ENCODE measurements at regions not wholly inside any gene's neighbourhood (a gene's known extent, or its start where the extent isn't known, plus 50 kb on each side); places are given as distances from the start of the nearest gene placed in this dataset.

GRCh38 chr21:39051588-39051949 lies 131.7 kb downstream of the PSMG1 start:
- no peak for DNase-seq

GRCh38 chr21:39050841-39051587 lies 132.2 kb downstream of the PSMG1 start:
- no peak for DNase-seq

DNA sequence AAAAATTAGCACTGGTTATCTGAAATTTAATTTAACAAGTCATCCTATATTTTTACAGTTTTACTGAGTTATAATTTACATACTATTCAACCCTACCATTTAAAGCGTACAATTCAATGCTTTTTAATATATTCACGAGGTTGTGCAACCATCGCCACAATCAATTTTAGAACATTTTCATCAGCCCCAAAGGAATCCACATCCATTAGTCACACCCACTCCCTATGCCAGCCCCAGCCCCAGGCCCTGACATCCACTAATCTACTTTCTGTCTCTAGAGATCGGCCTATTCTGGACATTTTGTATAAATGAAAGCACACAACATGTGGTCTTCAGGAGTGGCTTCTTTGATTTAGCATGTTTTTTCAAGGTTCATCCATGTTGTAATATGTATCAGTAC lies 134.7 kb downstream of the PSMG1 start:
- DNase-seq, result peak; percentile 17

DNA sequence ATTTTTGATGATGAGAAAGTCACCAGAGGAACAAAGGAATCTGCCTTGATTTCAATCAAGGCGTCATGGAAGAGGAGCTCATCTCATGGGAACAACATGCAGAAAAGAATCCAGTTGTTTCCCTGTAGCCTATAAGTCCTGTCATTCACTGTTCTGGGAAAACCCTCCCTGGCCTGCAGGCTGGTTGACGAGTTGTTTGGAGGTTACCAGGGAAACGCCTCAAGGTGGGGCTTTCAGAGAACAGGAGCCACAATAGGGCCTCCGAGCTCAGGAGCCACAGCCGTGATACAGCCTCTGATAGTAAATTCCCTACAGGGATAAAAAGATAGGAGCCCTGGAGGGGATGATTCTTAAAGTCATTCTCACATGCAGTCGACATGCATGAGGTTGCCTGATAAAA lies 135.2 kb downstream of the PSMG1 start:
- peak; percentile 92 for DNase-seq

- peak; percentile 17 for DNase-seq
Observed at GRCh38 chr21:39047046-39047445, 136.2 kb downstream of the PSMG1 start.

GRCh38 chr21:39046236-39046916 lies 136.9 kb downstream of the PSMG1 start:
- peak; percentile 31 for DNase-seq

DNA sequence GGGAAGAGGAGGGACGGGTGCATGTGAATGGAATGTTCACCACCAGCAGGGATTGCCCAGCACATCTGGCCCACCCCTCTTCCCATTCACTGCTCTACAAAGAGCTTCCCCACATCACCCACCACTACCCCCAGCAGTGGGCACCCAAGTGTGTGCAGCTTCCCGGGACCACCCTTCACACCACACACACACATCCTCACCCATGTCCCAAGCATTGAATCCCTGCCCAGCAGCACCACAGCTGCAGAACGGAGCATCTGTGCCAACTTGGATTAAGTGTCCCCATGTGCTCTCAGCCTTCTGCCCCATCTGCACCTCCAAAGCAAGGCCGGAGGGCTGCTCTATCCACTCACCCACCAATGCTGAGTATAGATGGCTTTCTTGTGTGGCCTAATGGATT lies 141.4 kb downstream of the PSMG1 start:
- DNase-seq, result peak; percentile 24

- DNase-seq, result no peak
Observed at GRCh38 chr21:39040494-39041110, 142.6 kb downstream of the PSMG1 start.

- DNase-seq, result no peak
Observed at GRCh38 chr21:39037807-39038405, 145.3 kb downstream of the PSMG1 start.

DNA sequence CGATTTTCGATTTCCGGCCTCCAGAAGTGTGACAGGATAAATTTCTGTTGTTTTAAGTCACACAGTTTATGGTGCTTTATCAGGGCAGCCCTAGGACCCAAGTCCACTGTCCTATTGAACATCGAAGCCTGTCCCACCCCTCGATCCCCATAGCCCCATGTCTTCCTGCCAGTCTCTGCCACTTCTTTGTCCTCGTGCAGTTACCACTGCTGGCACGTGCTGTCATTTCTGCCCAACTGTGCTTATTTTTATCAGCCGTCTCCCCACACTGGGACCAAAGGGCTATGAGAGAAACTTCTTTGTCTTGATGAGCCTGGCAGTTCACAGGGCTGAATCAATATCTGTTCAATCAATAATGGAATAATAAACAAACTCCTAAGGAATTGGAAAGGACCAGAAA lies 146.7 kb downstream of the PSMG1 start:
- no peak for DNase-seq

- DNase-seq, result no peak
Observed at GRCh38 chr21:39034590-39035536, 148.4 kb downstream of the PSMG1 start.

DNA sequence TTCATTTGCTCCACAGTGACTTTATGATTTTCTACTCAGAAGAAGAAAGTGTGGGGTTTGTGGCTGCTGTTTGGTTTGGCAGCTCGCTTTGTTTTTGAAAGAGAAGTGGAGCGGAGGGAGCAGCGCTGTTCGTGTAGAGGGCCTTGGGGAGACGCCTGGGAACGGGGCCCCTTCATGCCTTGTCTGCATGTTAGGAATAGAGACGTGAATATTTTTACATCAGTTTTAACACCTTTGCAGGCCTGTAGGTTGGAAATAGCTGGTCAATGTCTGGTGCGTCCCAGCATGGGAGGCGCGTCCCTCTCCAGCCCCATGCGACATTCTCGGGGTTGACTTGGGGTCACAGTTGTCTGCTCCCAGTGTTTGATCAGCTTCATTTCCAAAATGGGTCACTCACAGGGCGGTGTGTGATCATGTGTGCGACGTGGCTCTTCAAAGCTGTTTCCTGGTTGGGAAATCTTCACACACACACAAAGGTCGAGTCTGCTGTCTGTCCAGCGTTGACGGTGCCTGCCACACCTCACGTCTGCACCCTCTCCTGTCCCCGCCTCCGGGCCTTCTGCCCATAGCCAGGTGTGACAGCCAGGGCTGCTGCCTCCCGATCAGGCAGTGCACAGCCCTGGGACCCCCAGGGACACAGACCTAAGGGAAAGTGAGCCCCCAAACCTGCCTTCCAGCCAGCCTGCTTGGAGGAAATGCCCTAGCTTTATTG lies 149.2 kb downstream of the PSMG1 start:
- DNase-seq, result no peak

- DNase-seq, result peak; percentile 86
Observed at GRCh38 chr21:39029900-39030884, 153.1 kb downstream of the PSMG1 start.

DNA sequence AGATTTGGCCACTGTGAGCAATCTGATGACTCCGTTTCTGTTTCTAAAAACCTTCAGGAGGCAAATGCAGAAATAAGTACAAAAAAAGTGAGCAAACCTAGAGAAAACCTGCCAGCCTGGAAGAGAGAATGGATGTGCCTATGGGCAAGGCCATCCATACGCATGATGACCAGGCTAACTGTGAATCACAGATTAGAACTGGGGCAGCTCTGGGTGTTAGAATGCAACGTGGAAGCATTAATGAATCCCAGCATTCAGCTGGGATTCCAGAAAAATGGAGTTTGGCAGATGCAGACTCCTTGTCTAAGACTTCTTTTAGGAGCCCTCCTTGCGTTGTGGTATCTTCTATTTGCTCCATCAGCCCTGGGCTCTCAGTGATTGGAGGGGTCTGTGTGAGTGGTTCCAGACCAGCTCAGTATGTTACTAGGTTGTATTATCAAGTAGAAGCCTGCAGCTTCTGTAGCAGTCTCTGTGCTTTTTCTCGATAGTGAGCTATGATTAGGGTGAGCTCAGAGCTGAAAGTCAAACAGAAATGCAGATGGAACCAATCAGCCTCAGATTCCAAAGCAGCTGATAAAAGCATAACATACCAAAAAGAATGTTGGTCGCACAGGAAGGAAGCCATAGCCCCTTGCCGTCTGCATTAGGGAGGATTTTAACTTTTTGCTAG lies 154.0 kb downstream of the PSMG1 start:
- DNase-seq, result no peak

DNA sequence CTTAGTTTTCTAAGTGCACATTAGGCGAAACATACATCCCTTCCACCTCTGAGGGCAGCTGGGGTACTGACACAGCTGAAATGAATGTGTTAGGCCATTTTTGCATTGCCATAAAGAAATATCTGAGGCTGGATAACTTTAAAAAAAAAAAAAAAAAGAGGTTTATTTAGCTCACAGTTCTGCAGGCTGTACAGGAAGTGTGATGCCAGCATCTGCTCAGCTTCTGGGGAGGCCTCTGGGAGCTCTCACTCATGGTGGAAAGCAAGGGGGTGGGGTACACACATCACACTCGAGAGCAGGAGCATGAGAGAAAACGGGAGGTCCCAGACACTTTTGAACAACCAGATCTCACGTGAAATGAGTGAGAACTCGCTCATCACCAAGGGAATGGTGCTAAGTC lies 158.1 kb downstream of the PSMG1 start:
- DNase-seq, result no peak

- no peak for DNase-seq
Observed at GRCh38 chr21:39024538-39024937, 158.7 kb downstream of the PSMG1 start.

GRCh38 chr21:39022863-39023693 lies 160.2 kb downstream of the PSMG1 start:
- DNase-seq, result no peak

GRCh38 chr21:39022466-39022862 lies 160.8 kb downstream of the PSMG1 start:
- DNase-seq, result no peak

DNA sequence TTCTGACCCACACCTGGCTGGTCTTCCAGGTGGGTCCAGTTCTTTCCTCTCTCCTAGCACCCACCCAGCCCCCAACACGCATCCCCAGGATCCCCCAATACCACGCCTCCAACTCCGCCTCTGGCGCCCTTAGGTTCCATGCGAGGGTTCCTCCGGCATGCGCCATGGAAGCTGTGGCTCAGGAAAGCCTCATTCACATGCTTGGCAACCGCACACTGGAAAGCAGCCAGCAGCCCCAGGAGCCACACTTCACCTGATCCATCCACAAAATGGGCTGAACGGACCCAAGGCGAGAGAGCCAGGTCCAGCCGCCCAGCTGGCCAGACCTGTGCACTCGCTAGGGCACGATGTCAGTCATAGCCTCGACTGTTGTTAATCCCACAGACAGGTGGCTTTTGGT lies 161.2 kb downstream of the PSMG1 start:
- DNase-seq, result no peak

Data from islet precursor cell (in vitro differentiated cells).